Posterior cingulate gyrus (tissue), 11 donors: ENCODE measurements at regions not wholly inside any gene's neighbourhood (a gene's known extent, or its start where the extent isn't known, plus 50 kb on each side); places are given as distances from the start of the nearest gene placed in this dataset.
"Not testable (repeated sequence)": the region's sequence is repeated elsewhere in the genome, so short reads cannot be mapped to it uniquely, and the experiment has no call there.

Experiments used
- DNase-seq, 10 donors: peaks; one replicate each; pipeline versions ENCODE4 v3.0.0 to v3.0.0-alpha.2; 2020 to 2021; ENCODE audit warnings: mixed read lengths in 3 of 10
- intact Hi-C: fragments of 100-400 bp; cut with DNase I; formaldehyde crosslinking; loops from one replicate; pipeline ENCODE4 v1.15.1; 2023

- intact Hi-C loops = no loop called here
Observed at GRCh38 chr6:9398071-9398766, 962.9 kb upstream of the SLC35B3 start.

GRCh38 chr6:9388596-9388995 lies 953.3 kb upstream of the SLC35B3 start:
- no peak for DNase-seq
- intact Hi-C loops = no loop called here

More at GRCh38 chr6:9398071-9398766, 962.9 kb upstream of the SLC35B3 start:
- DNase-seq = peak in 1 of 10 donors; percentile 61

GRCh38 chr6:9380568-9380967 lies 945.2 kb upstream of the SLC35B3 start:
- intact Hi-C loops = no loop called here
- DNase-seq = no peak

- intact Hi-C loops = no loop called here
- DNase-seq = no peak
Observed at GRCh38 chr6:9373308-9373707, 938.0 kb upstream of the SLC35B3 start.

GRCh38 chr6:9370480-9370879 lies 935.1 kb upstream of the SLC35B3 start:
- intact Hi-C loops = no loop called here
- DNase-seq = no peak

GRCh38 chr6:9365378-9365777 lies 930.0 kb upstream of the SLC35B3 start:
- DNase-seq = no peak
- intact Hi-C loops = no loop called here

- intact Hi-C loops = no loop called here
- DNase-seq = no peak
Observed at GRCh38 chr6:9361749-9362148, 926.4 kb upstream of the SLC35B3 start.

GRCh38 chr6:9360881-9361280 lies 925.5 kb upstream of the SLC35B3 start:
- intact Hi-C loops = no loop called here
- DNase-seq = no peak

GRCh38 chr6:9347608-9348007 lies 912.3 kb upstream of the SLC35B3 start:
- intact Hi-C loops = no loop called here
- no peak for DNase-seq

- DNase-seq = no peak
- intact Hi-C loops = no loop called here
Observed at GRCh38 chr6:9346923-9347322, 911.6 kb upstream of the SLC35B3 start.

GRCh38 chr6:9335431-9335830 lies 900.1 kb upstream of the SLC35B3 start:
- intact Hi-C loops = no loop called here
- DNase-seq = peak in 2 of 10 donors; percentile 60 to 68

- intact Hi-C loops = no loop called here
- DNase-seq = no peak
Observed at GRCh38 chr6:9334979-9335378, 899.6 kb upstream of the SLC35B3 start.

GRCh38 chr6:9332241-9332780 lies 897.0 kb upstream of the SLC35B3 start:
- no peak for DNase-seq
- intact Hi-C loops = no loop called here

GRCh38 chr6:9316831-9317230 lies 881.5 kb upstream of the SLC35B3 start:
- intact Hi-C loops = no loop called here

GRCh38 chr6:9315966-9316650 lies 880.8 kb upstream of the SLC35B3 start:
- intact Hi-C loops = no loop called here
- DNase-seq = no peak

More at GRCh38 chr6:9316831-9317230, 881.5 kb upstream of the SLC35B3 start:
- DNase-seq = no peak

GRCh38 chr6:9308284-9308683 lies 872.9 kb upstream of the SLC35B3 start:
- DNase-seq = no peak
- intact Hi-C loops = no loop called here

GRCh38 chr6:9307786-9308185 lies 872.4 kb upstream of the SLC35B3 start:
- DNase-seq = no peak
- intact Hi-C loops = no loop called here

- intact Hi-C loops = no loop called here
- DNase-seq = no peak
Observed at GRCh38 chr6:9307187-9307586, 871.8 kb upstream of the SLC35B3 start.

GRCh38 chr6:9295644-9296043 lies 860.3 kb upstream of the SLC35B3 start:
- intact Hi-C loops = no loop called here
- DNase-seq = no peak

GRCh38 chr6:9292975-9293374 lies 857.6 kb upstream of the SLC35B3 start:
- no peak for DNase-seq
- intact Hi-C loops = no loop called here

- peak in 2 of 10 donors; percentile 59 to 66 for DNase-seq
- intact Hi-C loops = not testable (repeated sequence)
Observed at GRCh38 chr6:9290342-9290741, 855.0 kb upstream of the SLC35B3 start.

- intact Hi-C loops = no loop called here
- no peak for DNase-seq
Observed at GRCh38 chr6:9272671-9273070, 837.3 kb upstream of the SLC35B3 start.
